Liver (tissue), 3 donors: ENCODE measurements at regions not wholly inside any gene's neighbourhood (a gene's known extent, or its start where the extent isn't known, plus 50 kb on each side); places are given as distances from the start of the nearest gene placed in this dataset.
"Not testable (repeated sequence)": the region's sequence is repeated elsewhere in the genome, so short reads cannot be mapped to it uniquely, and the experiment has no call there.

ENCODE experiments used
- CTCF ChIP-seq: fragments of 150-350 bp; IDR thresholded peaks from 2 replicates; pipeline ENCODE4 v1.5.1; 2017; ENCODE audit warnings: improper control_type of control experiment, low read depth, low read length; ENCODE audit not compliant: missing input control
- EGR1 ChIP-seq, 2 donors: IDR thresholded peaks; 2 replicates each; pipeline ENCODE4 v1.6.1; 2016 to 2018; ENCODE audit warnings: antibody characterized with exemption in 2 of 2, low read depth in 2 of 2
- MAX ChIP-seq: IDR thresholded peaks from 2 replicates; pipeline ENCODE4 v1.6.1; 2016; ENCODE audit warnings: antibody characterized with exemption
- RAD21 ChIP-seq, 2 donors: IDR thresholded peaks; 2 replicates each; pipeline ENCODE4 v1.6.1; 2016; ENCODE audit warnings: antibody characterized with exemption in 2 of 2, mild to moderate bottlenecking in 2 of 2
- REST ChIP-seq: IDR thresholded peaks from 2 replicates; pipeline ENCODE4 v1.6.1; 2016; ENCODE audit warnings: antibody characterized with exemption, mild to moderate bottlenecking
- YY1 ChIP-seq: IDR thresholded peaks from 2 replicates; pipeline ENCODE4 v1.6.1; 2016; ENCODE audit warnings: antibody characterized with exemption, mild to moderate bottlenecking
- donor health status: healthy.
- donor health status: healthy.

GRCh38 chr20:40269274-40269673 is 419.8 kb downstream of the MAFB start:
- TF ChIP-seq EGR1 (IDR thresholded peaks at IDR 0.05; ENCODE audit: low read depth in 2 of 2); CTCF; RAD21 (IDR thresholded peaks at IDR 0.05); YY1; MAX; REST: not testable (repeated sequence)
